Pancreas (tissue), 10 donors: ENCODE measurements at regions not wholly inside any gene's neighbourhood (a gene's known extent, or its start where the extent isn't known, plus 50 kb on each side); places are given as distances from the start of the nearest gene placed in this dataset.

Experiments
- ATAC-seq, 4 donors: fragments of 200-7000 bp; cut with Tn5 transposase; one replicate each; pipeline versions ENCODE4 v1.8.0 to v1.9.1; 2020; ENCODE audit warnings: mild to moderate bottlenecking in 4 of 4, moderate library complexity in 4 of 4
- DNase-seq, 6 donors: peaks; one replicate each; pipeline ENCODE4 v3.0.0-alpha.2; 2020
- FAIRE-seq: peaks from 2 replicates; lab custom pipeline; 2012; peaks lifted over from hg19 to GRCh38; lab: Jason Lieb, UNC
- H3K27ac ChIP-seq, 4 donors: fragments of 200-600 bp; sonication (generic); 1 replicate in 3 of 4; 2 replicates in 1 of 4; pipeline versions ENCODE4 v1.5.0 to v1.8.0; 2020
- H3K27me3 ChIP-seq, 4 donors: fragments of 200-600 bp; one replicate each; pipeline ENCODE4 v1.8.0; 2021
- H3K36me3 ChIP-seq, 3 donors: fragments of 200-600 bp; sonication (generic) in 1 of 3; one replicate each; pipeline versions ENCODE4 v1.5.0 to v1.8.0; 2020 to 2021
- H3K4me1 ChIP-seq, 3 donors: fragments of 200-600 bp; one replicate each; pipeline ENCODE4 v1.8.0; 2021
- H3K4me3 ChIP-seq, 4 donors: fragments of 200-600 bp; sonication (generic) in 2 of 4; one replicate each; pipeline versions ENCODE4 v1.5.0 to v1.8.0; 2020 to 2021
- H3K9me3 ChIP-seq, 4 donors: fragments of 200-600 bp; one replicate each; pipeline ENCODE4 v1.8.0; 2021
- WGBS, 2 donors: extraction: QIAGEN DNeasy Blood & Tissue Kit; methylation state at CpG; one replicate each; pipeline ENCODE4 v1.1.7; 2013; 5-methylcytosine and 5-hydroxymethylcytosine counted together
- intact Hi-C, 3 donors: fragments of 100-400 bp; cut with DNase I; formaldehyde crosslinking; loops; one replicate each; pipeline versions ENCODE4 v1.11.1 to v1.14.2; 2022
- TF ChIP-seq, protein P1 (sequence below), 4 donors: fragments of 200-600 bp; sonication (generic) in 3 of 4; IDR thresholded peaks; one replicate each; pipeline versions ENCODE4 v1.5.0 to v1.8.0; 2021; ENCODE audit warnings: antibody characterized with exemption in 4 of 4
- donor health status: healthy with polysubstance abuse.
- donor health status: DM: no; HTN: no; CAD: no; lungs with moderate emphysema.
- donor health status: DM: no; HTN: no; CAD: no.
- donor health status: control.
- donor health status: control.
- donor health status: Bipolar disorder and iron deficiency.
- donor health status: DM: yes; HTN: yes; CAD: no.
- donor health status: DM: no; HTN: no; CAD: no.
- donor health status: DM: no; HTN: no; CAD: no.
- donor health status: DM: yes; HTN: yes; CAD: no.

DNA sequence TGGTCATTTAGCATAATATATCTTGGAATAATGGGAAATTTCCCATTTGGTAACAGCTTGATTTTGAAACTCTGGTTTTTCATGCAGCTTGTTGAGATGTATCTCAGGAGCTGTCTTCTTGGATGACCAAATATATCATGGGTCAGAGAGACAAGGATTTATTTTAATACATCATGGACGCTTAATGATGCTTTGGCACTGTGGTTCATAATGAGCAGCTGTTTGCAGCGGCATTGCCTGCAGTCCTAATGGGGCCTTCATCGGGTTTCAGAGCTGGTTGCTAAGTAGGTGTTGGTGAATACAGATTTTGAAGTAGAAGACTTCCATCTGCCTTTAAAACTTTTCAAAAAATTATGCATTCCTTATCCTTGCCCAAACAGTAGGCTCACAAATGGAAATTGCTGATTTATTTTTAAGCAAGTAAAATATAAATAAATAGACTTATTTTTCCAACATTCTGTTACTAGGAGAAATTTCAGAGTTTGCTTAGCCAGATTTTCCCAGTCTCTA, 389.5 kb upstream of the FAT3 start:
- TF ChIP-seq, protein P1, sequence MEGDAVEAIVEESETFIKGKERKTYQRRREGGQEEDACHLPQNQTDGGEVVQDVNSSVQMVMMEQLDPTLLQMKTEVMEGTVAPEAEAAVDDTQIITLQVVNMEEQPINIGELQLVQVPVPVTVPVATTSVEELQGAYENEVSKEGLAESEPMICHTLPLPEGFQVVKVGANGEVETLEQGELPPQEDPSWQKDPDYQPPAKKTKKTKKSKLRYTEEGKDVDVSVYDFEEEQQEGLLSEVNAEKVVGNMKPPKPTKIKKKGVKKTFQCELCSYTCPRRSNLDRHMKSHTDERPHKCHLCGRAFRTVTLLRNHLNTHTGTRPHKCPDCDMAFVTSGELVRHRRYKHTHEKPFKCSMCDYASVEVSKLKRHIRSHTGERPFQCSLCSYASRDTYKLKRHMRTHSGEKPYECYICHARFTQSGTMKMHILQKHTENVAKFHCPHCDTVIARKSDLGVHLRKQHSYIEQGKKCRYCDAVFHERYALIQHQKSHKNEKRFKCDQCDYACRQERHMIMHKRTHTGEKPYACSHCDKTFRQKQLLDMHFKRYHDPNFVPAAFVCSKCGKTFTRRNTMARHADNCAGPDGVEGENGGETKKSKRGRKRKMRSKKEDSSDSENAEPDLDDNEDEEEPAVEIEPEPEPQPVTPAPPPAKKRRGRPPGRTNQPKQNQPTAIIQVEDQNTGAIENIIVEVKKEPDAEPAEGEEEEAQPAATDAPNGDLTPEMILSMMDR (IDR thresholded peaks at IDR 0.05) = no peak
- no peaks in the 10 kb centered on the region for H3K27me3 ChIP-seq
- H3K4me3 ChIP-seq = no peak overlapping the region
- WGBS, 2 donors = 66 to 80% methylated on average over 3 of the region's 3 CpGs
- ATAC-seq = no peak
- no peak overlapping the region for H3K27ac ChIP-seq
- H3K4me1 ChIP-seq = no peaks in the 10 kb centered on the region
- H3K36me3 ChIP-seq = no peaks in the 10 kb centered on the region
- FAIRE-seq = no peak
- H3K9me3 ChIP-seq = no peaks in the 10 kb centered on the region
- DNase-seq = no peak
- intact Hi-C loops = no loop called here

DNA sequence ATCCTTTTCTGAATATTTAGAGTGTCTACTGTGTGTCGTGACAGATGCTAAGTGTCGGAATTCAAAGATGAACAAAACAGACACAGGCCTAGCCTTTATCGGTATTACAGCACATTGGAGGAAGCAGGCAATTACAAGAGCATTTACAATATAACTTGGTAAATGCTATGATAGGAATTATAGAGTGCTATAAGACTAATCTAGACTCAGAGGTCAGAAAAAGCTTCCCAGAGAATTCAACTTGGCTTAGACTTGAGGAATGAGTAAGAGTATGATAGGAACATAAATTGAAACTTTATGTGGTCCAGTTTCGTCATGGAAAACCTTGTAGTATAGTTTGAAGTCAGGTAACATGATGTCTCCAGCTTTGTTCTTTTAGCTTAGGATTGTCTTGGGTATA, 395.7 kb upstream of the FAT3 start:
- no peak overlapping the region for H3K27ac ChIP-seq
- 73 to 84% methylated on average over 4 of the region's 4 CpGs for WGBS, 2 donors
- H3K27me3 ChIP-seq = no peaks in the 10 kb centered on the region
- DNase-seq (no peak), FAIRE-seq (no peak), ATAC-seq (no peak)
- H3K36me3 ChIP-seq = no peaks in the 10 kb centered on the region
- H3K9me3 ChIP-seq = no peaks in the 10 kb centered on the region
- H3K4me3 ChIP-seq = no peak overlapping the region
- intact Hi-C loops = no loop called here
- TF ChIP-seq, protein P1 (IDR thresholded peaks at IDR 0.05) = no peak
- no peaks in the 10 kb centered on the region for H3K4me1 ChIP-seq

- FAIRE-seq = no peak
- H3K27ac ChIP-seq = no peak overlapping the region
- TF ChIP-seq, protein P1 (IDR thresholded peaks at IDR 0.05) = no peak
- H3K4me3 ChIP-seq = no peak overlapping the region
- WGBS, 2 donors = 51 to 64% methylated on average over 2 of the region's 2 CpGs
- H3K36me3 ChIP-seq = no peaks in the 10 kb centered on the region
- H3K27me3 ChIP-seq = no peaks in the 10 kb centered on the region
- intact Hi-C loops = no loop called here
- no peaks in the 10 kb centered on the region for H3K9me3 ChIP-seq
- no peak for ATAC-seq
- no peak for DNase-seq
- no peaks in the 10 kb centered on the region for H3K4me1 ChIP-seq
Observed at GRCh38 chr11:91825777-91826176, 398.8 kb upstream of the FAT3 start.

GRCh38 chr11:91823252-91823830, 401.3 kb upstream of the FAT3 start:
- no peaks in the 10 kb centered on the region for H3K4me1 ChIP-seq
- H3K36me3 ChIP-seq = no peaks in the 10 kb centered on the region
- intact Hi-C loops = no loop called here
- no peak overlapping the region for H3K27ac ChIP-seq
- no peaks in the 10 kb centered on the region for H3K27me3 ChIP-seq
- FAIRE-seq (no peak), DNase-seq (no peak), ATAC-seq (no peak)
- 64 to 77% methylated on average over 1 of the region's 1 CpG for WGBS, 2 donors
- TF ChIP-seq, protein P1 (IDR thresholded peaks at IDR 0.05) = no peak
- no peaks in the 10 kb centered on the region for H3K9me3 ChIP-seq
- H3K4me3 ChIP-seq = no peak overlapping the region

DNA sequence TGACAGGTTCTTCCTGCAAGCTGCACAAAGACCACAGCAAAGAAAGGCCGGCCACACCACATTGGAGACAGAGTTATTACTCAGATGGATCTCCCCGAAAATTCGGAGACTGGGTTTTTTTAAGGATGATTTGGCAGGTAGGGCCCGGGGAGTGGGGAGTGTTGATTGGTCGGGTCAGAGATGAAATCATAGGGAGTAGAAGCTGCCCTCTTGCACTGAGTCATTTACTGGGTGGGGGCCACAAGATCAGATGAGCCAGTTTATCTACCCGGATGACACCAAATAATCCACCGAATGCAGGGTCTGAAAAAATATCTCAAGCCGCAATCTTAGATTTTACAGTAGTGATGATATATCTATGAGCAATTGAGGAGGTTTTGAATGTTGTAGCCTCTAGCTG, 401.8 kb upstream of the FAT3 start:
- Histone ChIP-seq H3K4me1 (no peaks in the 10 kb centered on the region), H3K9me3 (no peaks in the 10 kb centered on the region), H3K36me3 (no peaks in the 10 kb centered on the region), H3K27ac (no peak overlapping the region), H3K27me3 (no peaks in the 10 kb centered on the region), H3K4me3 (no peak overlapping the region)
- no peak for ATAC-seq
- 74 to 79% methylated on average over 8 of the region's 8 CpGs for WGBS, 2 donors
- no peak for FAIRE-seq
- no peak for DNase-seq
- TF ChIP-seq, protein P1 (IDR thresholded peaks at IDR 0.05) = no peak
- intact Hi-C loops = no loop called here
